Ishikawa (cell line): ENCODE measurements at regions not wholly inside any gene's neighbourhood (a gene's known extent, or its start where the extent isn't known, plus 50 kb on each side); places are given as distances from the start of the nearest gene placed in this dataset.

Experiments
- CEBPB ChIP-seq: IDR thresholded peaks from 2 replicates; pipeline ENCODE4 v1.6.1; 2012
- CREB1 ChIP-seq: IDR thresholded peaks from 2 replicates; pipeline ENCODE4 v1.6.1; 2012; ENCODE audit warnings: low read depth
- EGR1 ChIP-seq: IDR thresholded peaks from 2 replicates; pipeline ENCODE4 v1.6.1; 2012
- EP300 ChIP-seq: IDR thresholded peaks from 2 replicates; pipeline ENCODE4 v1.6.1; 2012; ENCODE audit warnings: borderline replicate concordance
- FOXM1 ChIP-seq: IDR thresholded peaks from 2 replicates; pipeline ENCODE4 v1.6.1; 2012; ENCODE audit warnings: low read depth, borderline replicate concordance
- MAX ChIP-seq: IDR thresholded peaks from 2 replicates; pipeline ENCODE4 v1.6.1; 2012
- NFIC ChIP-seq: IDR thresholded peaks from 2 replicates; pipeline ENCODE4 v1.6.1; 2012
- RAD21 ChIP-seq: IDR thresholded peaks from 2 replicates; pipeline ENCODE4 v1.6.1; 2012; ENCODE audit warnings: low read depth
- TAF1 ChIP-seq: IDR thresholded peaks from 2 replicates; pipeline ENCODE4 v1.6.1; 2012; ENCODE audit warnings: low read depth, mild to moderate bottlenecking
- TCF12 ChIP-seq: IDR thresholded peaks from 2 replicates; pipeline ENCODE4 v1.6.1; 2012; ENCODE audit warnings: low read depth
- TEAD4 ChIP-seq: IDR thresholded peaks from 2 replicates; pipeline ENCODE4 v1.6.1; 2012
- YY1 ChIP-seq: IDR thresholded peaks from 2 replicates; pipeline ENCODE4 v1.6.1; 2012; ENCODE audit warnings: low read depth
- ZBTB7A ChIP-seq: IDR thresholded peaks from 2 replicates; pipeline ENCODE4 v1.6.1; 2012; ENCODE audit warnings: low read depth
- TF ChIP-seq, protein P1 (sequence below): IDR thresholded peaks from 2 replicates; pipeline ENCODE4 v1.6.1; 2012
- TF ChIP-seq, protein P2 (sequence below): IDR thresholded peaks from 2 replicates; pipeline ENCODE4 v1.6.1; 2012; ENCODE audit warnings: low read depth, mild to moderate bottlenecking

- TF ChIP-seq, protein P1, sequence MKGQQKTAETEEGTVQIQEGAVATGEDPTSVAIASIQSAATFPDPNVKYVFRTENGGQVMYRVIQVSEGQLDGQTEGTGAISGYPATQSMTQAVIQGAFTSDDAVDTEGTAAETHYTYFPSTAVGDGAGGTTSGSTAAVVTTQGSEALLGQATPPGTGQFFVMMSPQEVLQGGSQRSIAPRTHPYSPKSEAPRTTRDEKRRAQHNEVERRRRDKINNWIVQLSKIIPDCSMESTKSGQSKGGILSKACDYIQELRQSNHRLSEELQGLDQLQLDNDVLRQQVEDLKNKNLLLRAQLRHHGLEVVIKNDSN, result no peak
- TF ChIP-seq CREB1 (no peak), EGR1 (no peak), TAF1 (no peak), TCF12 (no peak), RAD21 (no peak), EP300 (no peak)
These were observed 157.0 kb downstream of the MDFIC start for GRCh38 chr7:115078851-115079250.

GRCh38 chr7:115078386-115078785 is 156.5 kb downstream of the MDFIC start:
- TF ChIP-seq EP300 (no peak), CEBPB (no peak), TCF12 (no peak), CREB1 (no peak), EGR1 (no peak), ZBTB7A (no peak), NFIC (no peak), MAX (no peak), TEAD4 (no peak), YY1 (no peak), RAD21 (no peak)
- TF ChIP-seq, protein P2, sequence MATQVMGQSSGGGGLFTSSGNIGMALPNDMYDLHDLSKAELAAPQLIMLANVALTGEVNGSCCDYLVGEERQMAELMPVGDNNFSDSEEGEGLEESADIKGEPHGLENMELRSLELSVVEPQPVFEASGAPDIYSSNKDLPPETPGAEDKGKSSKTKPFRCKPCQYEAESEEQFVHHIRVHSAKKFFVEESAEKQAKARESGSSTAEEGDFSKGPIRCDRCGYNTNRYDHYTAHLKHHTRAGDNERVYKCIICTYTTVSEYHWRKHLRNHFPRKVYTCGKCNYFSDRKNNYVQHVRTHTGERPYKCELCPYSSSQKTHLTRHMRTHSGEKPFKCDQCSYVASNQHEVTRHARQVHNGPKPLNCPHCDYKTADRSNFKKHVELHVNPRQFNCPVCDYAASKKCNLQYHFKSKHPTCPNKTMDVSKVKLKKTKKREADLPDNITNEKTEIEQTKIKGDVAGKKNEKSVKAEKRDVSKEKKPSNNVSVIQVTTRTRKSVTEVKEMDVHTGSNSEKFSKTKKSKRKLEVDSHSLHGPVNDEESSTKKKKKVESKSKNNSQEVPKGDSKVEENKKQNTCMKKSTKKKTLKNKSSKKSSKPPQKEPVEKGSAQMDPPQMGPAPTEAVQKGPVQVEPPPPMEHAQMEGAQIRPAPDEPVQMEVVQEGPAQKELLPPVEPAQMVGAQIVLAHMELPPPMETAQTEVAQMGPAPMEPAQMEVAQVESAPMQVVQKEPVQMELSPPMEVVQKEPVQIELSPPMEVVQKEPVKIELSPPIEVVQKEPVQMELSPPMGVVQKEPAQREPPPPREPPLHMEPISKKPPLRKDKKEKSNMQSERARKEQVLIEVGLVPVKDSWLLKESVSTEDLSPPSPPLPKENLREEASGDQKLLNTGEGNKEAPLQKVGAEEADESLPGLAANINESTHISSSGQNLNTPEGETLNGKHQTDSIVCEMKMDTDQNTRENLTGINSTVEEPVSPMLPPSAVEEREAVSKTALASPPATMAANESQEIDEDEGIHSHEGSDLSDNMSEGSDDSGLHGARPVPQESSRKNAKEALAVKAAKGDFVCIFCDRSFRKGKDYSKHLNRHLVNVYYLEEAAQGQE, result no peak
- TF ChIP-seq, protein P1, result no peak

DNA sequence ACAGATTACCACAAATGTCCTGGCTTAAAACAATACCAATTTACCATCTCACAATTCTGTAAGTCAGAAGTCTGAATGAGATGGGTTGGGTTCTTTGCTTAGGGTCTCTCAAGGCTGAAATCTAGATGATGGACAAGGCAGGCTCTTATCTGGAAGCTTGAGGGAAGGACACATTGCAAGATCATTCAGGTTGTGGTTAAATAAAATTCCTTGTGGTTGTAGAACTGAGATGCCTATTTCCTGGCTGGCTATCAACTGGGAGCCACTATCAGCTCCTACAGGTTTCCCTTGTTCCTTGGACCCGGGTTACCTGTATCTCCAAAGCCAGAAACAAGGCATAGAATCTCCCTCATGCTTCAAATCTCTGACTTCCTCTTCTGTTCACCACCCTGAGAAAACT is 148.4 kb downstream of the MDFIC start:
- TF ChIP-seq TAF1, result no peak
- no peak for TF ChIP-seq YY1
- no peak for TF ChIP-seq EP300
- no peak for TF ChIP-seq NFIC
- TF ChIP-seq FOXM1, result no peak
- TF ChIP-seq EGR1, result no peak
- no peak for TF ChIP-seq ZBTB7A
- TF ChIP-seq, protein P1, result no peak
- TF ChIP-seq TCF12, result no peak
- no peak for TF ChIP-seq CREB1
- no peak for TF ChIP-seq RAD21
- TF ChIP-seq, protein P2, result no peak
- TF ChIP-seq MAX, result no peak
- TF ChIP-seq CEBPB, result no peak
- no peak for TF ChIP-seq TEAD4
